ENCODE measurements at regions not wholly inside any gene's neighbourhood (a gene's known extent, or its start where the extent isn't known, plus 50 kb on each side); places are given as distances from the start of the nearest gene placed in this dataset.

- DNase-seq (ENCODE audit: low read depth): no peak
- no peak for TF ChIP-seq CTCF (IDR thresholded peaks at IDR 0.05; ENCODE audit: insufficient read depth, low read depth, low read length, missing control alignments)
- no peak overlapping the region for H3K4me3 ChIP-seq (ENCODE audit: low read length)
Observed at GRCh38 chr2:114046866-114047435, 157.1 kb downstream of the ACTR3 start.

- DNase-seq (ENCODE audit: low read depth): peak; percentile 49
- no peak overlapping the region for H3K4me3 ChIP-seq (ENCODE audit: low read length)
- no peak for TF ChIP-seq CTCF (IDR thresholded peaks at IDR 0.05; ENCODE audit: insufficient read depth, low read depth, low read length, missing control alignments)
Observed at GRCh38 chr2:114049280-114049679, 159.4 kb downstream of the ACTR3 start.

- DNase-seq (ENCODE audit: low read depth): peak; percentile 86
- H3K4me3 ChIP-seq (ENCODE audit: low read length): no peak overlapping the region
- TF ChIP-seq CTCF (IDR thresholded peaks at IDR 0.05; ENCODE audit: insufficient read depth, low read depth, low read length, missing control alignments): no peak
Observed at GRCh38 chr2:114049826-114050225, 159.9 kb downstream of the ACTR3 start.

GRCh38 chr2:114056294-114057143, 166.6 kb downstream of the ACTR3 start:
- TF ChIP-seq CTCF (IDR thresholded peaks at IDR 0.05; ENCODE audit: insufficient read depth, low read depth, low read length, missing control alignments): no peak
- H3K4me3 ChIP-seq (ENCODE audit: low read length): no peak overlapping the region
- no peak for DNase-seq (ENCODE audit: low read depth)

- no peak for TF ChIP-seq CTCF (IDR thresholded peaks at IDR 0.05; ENCODE audit: insufficient read depth, low read depth, low read length, missing control alignments)
- no peak for DNase-seq (ENCODE audit: low read depth)
- no peak overlapping the region for H3K4me3 ChIP-seq (ENCODE audit: low read length)
Observed at GRCh38 chr2:114057638-114058037, 167.7 kb downstream of the ACTR3 start.

- DNase-seq (ENCODE audit: low read depth): no peak
- TF ChIP-seq CTCF (IDR thresholded peaks at IDR 0.05; ENCODE audit: insufficient read depth, low read depth, low read length, missing control alignments): no peak
Observed at GRCh38 chr2:114061566-114062098, 171.7 kb downstream of the ACTR3 start.

More at GRCh38 chr2:114061566-114062098, 171.7 kb downstream of the ACTR3 start:
- no peak overlapping the region for H3K4me3 ChIP-seq (ENCODE audit: low read length)
